ENCODE measurements at regions not wholly inside any gene's neighbourhood (a gene's known extent, or its start where the extent isn't known, plus 50 kb on each side); places are given as distances from the start of the nearest gene placed in this dataset.

DNA sequence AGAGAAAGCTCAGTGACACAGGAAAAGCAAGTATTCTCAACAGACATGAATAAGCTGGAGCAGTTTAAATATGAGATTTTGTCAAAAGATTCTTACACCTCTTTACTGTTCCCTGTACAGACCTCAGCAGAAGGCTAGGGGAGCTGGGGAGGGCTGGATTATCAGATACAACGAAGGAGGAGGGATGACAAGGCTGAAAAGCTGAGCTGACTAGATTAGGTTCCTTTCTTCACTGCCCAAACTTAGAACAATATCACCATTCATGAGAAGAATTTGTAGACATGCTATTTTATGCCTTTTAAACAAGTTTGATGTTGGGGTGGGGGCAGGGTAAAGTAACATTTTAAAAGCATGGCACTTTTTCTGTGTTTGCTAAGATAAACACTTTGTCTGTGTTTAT lies 611.1 kb downstream of the AACS start:
- H3K4me3 ChIP-seq (replicated peaks in 1 of 3; ENCODE audit: insufficient read depth in 1 of 3, low read depth in 1 of 3, low read length in 3 of 3): no peak overlapping the region
- H4K20me1 ChIP-seq (replicated peaks; ENCODE audit: control insufficient read depth, extremely low read depth, insufficient read depth, low read length): no peaks in the 10 kb centered on the region
- no peak overlapping the region for H3K9ac ChIP-seq (replicated peaks; ENCODE audit: extremely low read depth, insufficient read depth, low read length)
- no peaks in the 10 kb centered on the region for H3K9me1 ChIP-seq (replicated peaks; ENCODE audit: control insufficient read depth, extremely low read depth, insufficient read depth, low read length)
- H3K27ac ChIP-seq (ENCODE audit: insufficient read depth, low read depth, low read length): no peak overlapping the region
- no peak for FAIRE-seq
- BruUV-seq (replicated peaks): no TSS peak
- no peaks in the 10 kb centered on the region for H3K79me2 ChIP-seq (ENCODE audit: control insufficient read depth, insufficient read depth, low read length)
- H2AFZ ChIP-seq (ENCODE audit: low read depth, low read length): no peak overlapping the region
- no peaks in the 10 kb centered on the region for H3K36me3 ChIP-seq (ENCODE audit: control insufficient read depth in 2 of 2, extremely low read depth in 1 of 2, insufficient read depth in 2 of 2, low read length in 2 of 2)
- CTCF ChIA-PET: no interaction called here
- no peak overlapping the region for H3K4me2 ChIP-seq (ENCODE audit: insufficient read depth, low read length)
- peaks cover 8% of the 10 kb centered on the region for H3K9me3 ChIP-seq (replicated peaks; ENCODE audit: control insufficient read depth, insufficient read depth, low read length)
- intact Hi-C loops (cut with micrococcal nuclease) (no loop called here), dilution Hi-C loops (cut with MboI; ENCODE audit: extremely low pct_ligation_motif_present, low sequenced_read_pairs) (no loop called here)
- no peaks in the 10 kb centered on the region for H3K4me1 ChIP-seq (ENCODE audit: control insufficient read depth, extremely low read depth, insufficient read depth, low read length)
- TF ChIP-seq MAX (IDR thresholded peaks at IDR 0.05; ENCODE audit: insufficient read depth, insufficient read length) (no peak), JUN (IDR thresholded peaks at IDR 0.05; ENCODE audit: borderline replicate concordance, insufficient read depth, insufficient read length, low read depth) (no peak)
- H3K27me3 ChIP-seq (ENCODE audit: control insufficient read depth in 2 of 2, insufficient read depth in 2 of 2, low read length in 2 of 2): no peaks in the 10 kb centered on the region
- POLR2A ChIA-PET: no interaction called here
- DNase-seq (ENCODE audit: low read depth, low spot score): no peak

DNA sequence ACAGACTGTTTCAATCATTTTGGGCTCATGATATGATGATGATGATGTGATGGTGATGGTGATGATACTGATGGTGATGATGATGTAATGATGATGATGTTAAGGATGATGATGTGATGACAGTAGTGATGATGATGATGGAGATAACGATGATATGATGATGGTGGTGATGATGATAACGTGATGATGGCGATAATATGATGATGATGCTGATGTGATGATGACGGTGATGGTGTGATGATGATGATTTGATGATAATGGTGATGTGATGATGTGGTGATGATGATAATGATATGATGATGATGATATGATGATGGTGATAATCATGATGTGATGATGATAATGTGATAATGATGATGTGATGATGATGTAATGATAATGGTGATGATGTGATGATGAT lies 612.6 kb downstream of the AACS start:
- peaks cover 8% of the 10 kb centered on the region for H3K9me3 ChIP-seq (replicated peaks; ENCODE audit: control insufficient read depth, insufficient read depth, low read length)
- no peaks in the 10 kb centered on the region for H3K4me1 ChIP-seq (ENCODE audit: control insufficient read depth, extremely low read depth, insufficient read depth, low read length)
- ChIA-PET POLR2A (no interaction called here), CTCF (no interaction called here)
- H3K9ac ChIP-seq (replicated peaks; ENCODE audit: extremely low read depth, insufficient read depth, low read length): no peak overlapping the region
- no peaks in the 10 kb centered on the region for H3K36me3 ChIP-seq (ENCODE audit: control insufficient read depth in 2 of 2, extremely low read depth in 1 of 2, insufficient read depth in 2 of 2, low read length in 2 of 2)
- no peaks in the 10 kb centered on the region for H3K79me2 ChIP-seq (ENCODE audit: control insufficient read depth, insufficient read depth, low read length)
- intact Hi-C loops (cut with micrococcal nuclease): no loop called here
- no TSS peak for BruUV-seq (replicated peaks)
- no peaks in the 10 kb centered on the region for H3K27me3 ChIP-seq (ENCODE audit: control insufficient read depth in 2 of 2, insufficient read depth in 2 of 2, low read length in 2 of 2)
- FAIRE-seq (no peak), DNase-seq (ENCODE audit: low read depth, low spot score) (no peak)
- no peak overlapping the region for H2AFZ ChIP-seq (ENCODE audit: low read depth, low read length)
- H3K9me1 ChIP-seq (replicated peaks; ENCODE audit: control insufficient read depth, extremely low read depth, insufficient read depth, low read length): no peaks in the 10 kb centered on the region
- H3K4me3 ChIP-seq (replicated peaks in 1 of 3; ENCODE audit: insufficient read depth in 1 of 3, low read depth in 1 of 3, low read length in 3 of 3): no peak overlapping the region
- no peak overlapping the region for H3K27ac ChIP-seq (ENCODE audit: insufficient read depth, low read depth, low read length)
- no peak overlapping the region for H3K4me2 ChIP-seq (ENCODE audit: insufficient read depth, low read length)
- dilution Hi-C loops (cut with MboI; ENCODE audit: extremely low pct_ligation_motif_present, low sequenced_read_pairs): no loop called here
- TF ChIP-seq MYC (IDR thresholded peaks at IDR 0.05; ENCODE audit: low read depth, low read length) (no peak), JUN (IDR thresholded peaks at IDR 0.05; ENCODE audit: borderline replicate concordance, insufficient read depth, insufficient read length, low read depth) (no peak)
- H4K20me1 ChIP-seq (replicated peaks; ENCODE audit: control insufficient read depth, extremely low read depth, insufficient read depth, low read length): no peaks in the 10 kb centered on the region

Data from endothelial cell of umbilical vein (primary cell).